ENCODE measurements at regions not wholly inside any gene's neighbourhood (a gene's known extent, or its start where the extent isn't known, plus 50 kb on each side); places are given as distances from the start of the nearest gene placed in this dataset.
A peak's percentile ranks its signal among the peaks of the same experiment; 100 is the strongest.

GRCh38 chr4:27668001-27668400, 807.4 kb downstream of the STIM2 start:
- H3K27ac Mint-ChIP-seq (ENCODE audit: unreplicated experiment) = no peak overlapping the region

DNA sequence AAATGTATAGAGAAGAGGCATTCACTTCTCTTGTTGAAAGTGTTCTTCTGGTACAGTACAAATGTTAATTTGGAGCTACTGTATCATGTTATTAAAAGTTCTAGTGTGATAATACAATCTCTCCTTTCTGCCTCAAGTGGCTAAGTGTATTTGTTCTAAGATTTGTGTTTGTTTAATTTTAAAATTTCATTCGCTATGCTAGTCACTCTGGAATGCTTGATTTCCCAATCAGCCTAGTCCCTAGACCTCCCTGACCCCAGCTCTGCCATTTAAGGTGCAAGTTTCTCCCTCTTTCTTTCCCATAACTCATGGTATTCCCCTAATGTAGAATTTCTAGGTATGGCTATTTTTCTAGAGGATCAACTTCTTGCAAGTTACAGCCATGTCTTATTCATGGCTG, 817.4 kb downstream of the STIM2 start:
- H3K36me3 Mint-ChIP-seq (ENCODE audit: unreplicated experiment) = no peaks in the 10 kb centered on the region
- peaks cover 7% of the 10 kb centered on the region for H3K27me3 Mint-ChIP-seq (ENCODE audit: unreplicated experiment)
- TF ChIP-seq, protein P1, sequence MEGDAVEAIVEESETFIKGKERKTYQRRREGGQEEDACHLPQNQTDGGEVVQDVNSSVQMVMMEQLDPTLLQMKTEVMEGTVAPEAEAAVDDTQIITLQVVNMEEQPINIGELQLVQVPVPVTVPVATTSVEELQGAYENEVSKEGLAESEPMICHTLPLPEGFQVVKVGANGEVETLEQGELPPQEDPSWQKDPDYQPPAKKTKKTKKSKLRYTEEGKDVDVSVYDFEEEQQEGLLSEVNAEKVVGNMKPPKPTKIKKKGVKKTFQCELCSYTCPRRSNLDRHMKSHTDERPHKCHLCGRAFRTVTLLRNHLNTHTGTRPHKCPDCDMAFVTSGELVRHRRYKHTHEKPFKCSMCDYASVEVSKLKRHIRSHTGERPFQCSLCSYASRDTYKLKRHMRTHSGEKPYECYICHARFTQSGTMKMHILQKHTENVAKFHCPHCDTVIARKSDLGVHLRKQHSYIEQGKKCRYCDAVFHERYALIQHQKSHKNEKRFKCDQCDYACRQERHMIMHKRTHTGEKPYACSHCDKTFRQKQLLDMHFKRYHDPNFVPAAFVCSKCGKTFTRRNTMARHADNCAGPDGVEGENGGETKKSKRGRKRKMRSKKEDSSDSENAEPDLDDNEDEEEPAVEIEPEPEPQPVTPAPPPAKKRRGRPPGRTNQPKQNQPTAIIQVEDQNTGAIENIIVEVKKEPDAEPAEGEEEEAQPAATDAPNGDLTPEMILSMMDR (IDR thresholded peaks at IDR 0.05) = no peak
- no peak for DNase-seq (ENCODE audit: extremely low spot score, unreplicated experiment)
- H3K27ac Mint-ChIP-seq (ENCODE audit: unreplicated experiment) = no peak overlapping the region
- no peaks in the 10 kb centered on the region for H3K4me1 Mint-ChIP-seq (ENCODE audit: unreplicated experiment)
- H3K4me3 Mint-ChIP-seq (ENCODE audit: unreplicated experiment) = no peak overlapping the region
- H3K9me3 Mint-ChIP-seq (ENCODE audit: unreplicated experiment) = no peaks in the 10 kb centered on the region

More at GRCh38 chr4:27668001-27668400, 807.4 kb downstream of the STIM2 start:
- no peak for DNase-seq (ENCODE audit: extremely low spot score, unreplicated experiment)
- H3K4me3 Mint-ChIP-seq (ENCODE audit: unreplicated experiment) = no peak overlapping the region
- no peaks in the 10 kb centered on the region for H3K9me3 Mint-ChIP-seq (ENCODE audit: unreplicated experiment)
- no peaks in the 10 kb centered on the region for H3K4me1 Mint-ChIP-seq (ENCODE audit: unreplicated experiment)
- H3K36me3 Mint-ChIP-seq (ENCODE audit: unreplicated experiment) = no peaks in the 10 kb centered on the region
- H3K27me3 Mint-ChIP-seq (ENCODE audit: unreplicated experiment) = no peaks in the 10 kb centered on the region
- TF ChIP-seq, protein P1 (IDR thresholded peaks at IDR 0.05) = no peak

- H3K27me3 Mint-ChIP-seq (ENCODE audit: unreplicated experiment) = peaks cover 43% of the 10 kb centered on the region
Measured at GRCh38 chr4:27684610-27685011, 824.0 kb downstream of the STIM2 start.

GRCh38 chr4:27685091-27685490, 824.5 kb downstream of the STIM2 start:
- Mint-ChIP-seq H3K27me3 (ENCODE audit: unreplicated experiment) (peaks cover 48% of the 10 kb centered on the region), H3K36me3 (ENCODE audit: unreplicated experiment) (no peaks in the 10 kb centered on the region), H3K9me3 (ENCODE audit: unreplicated experiment) (no peaks in the 10 kb centered on the region), H3K4me1 (ENCODE audit: unreplicated experiment) (no peaks in the 10 kb centered on the region), H3K27ac (ENCODE audit: unreplicated experiment) (no peak overlapping the region), H3K4me3 (ENCODE audit: unreplicated experiment) (no peak overlapping the region)
- no peak for DNase-seq (ENCODE audit: extremely low spot score, unreplicated experiment)
- TF ChIP-seq, protein P1 (IDR thresholded peaks at IDR 0.05) = no peak

More at GRCh38 chr4:27684610-27685011, 824.0 kb downstream of the STIM2 start:
- H3K9me3 Mint-ChIP-seq (ENCODE audit: unreplicated experiment) = no peaks in the 10 kb centered on the region
- no peak overlapping the region for H3K4me3 Mint-ChIP-seq (ENCODE audit: unreplicated experiment)
- TF ChIP-seq, protein P1 (IDR thresholded peaks at IDR 0.05) = peak; percentile 96
- no peak overlapping the region for H3K27ac Mint-ChIP-seq (ENCODE audit: unreplicated experiment)
- no peak for DNase-seq (ENCODE audit: extremely low spot score, unreplicated experiment)
- no peaks in the 10 kb centered on the region for H3K4me1 Mint-ChIP-seq (ENCODE audit: unreplicated experiment)
- no peaks in the 10 kb centered on the region for H3K36me3 Mint-ChIP-seq (ENCODE audit: unreplicated experiment)

DNA sequence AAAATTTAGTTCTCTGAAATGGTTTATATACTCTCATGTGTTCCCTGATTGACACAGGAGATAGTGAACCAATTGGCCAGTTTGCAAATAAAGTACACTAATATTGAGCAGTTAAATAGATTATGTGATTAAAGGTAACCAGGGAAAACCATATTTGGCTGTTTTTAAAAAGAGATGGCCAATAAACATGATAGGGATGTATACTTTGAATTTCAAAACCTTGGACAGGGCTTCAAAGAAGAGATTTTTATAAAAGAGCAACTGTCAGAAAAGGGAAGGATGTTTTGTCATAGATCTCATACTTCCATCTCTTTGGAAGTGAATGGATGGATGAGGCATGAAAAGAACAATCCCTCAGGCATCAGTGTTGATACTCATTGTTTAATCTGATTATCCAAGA, 825.3 kb downstream of the STIM2 start:
- Mint-ChIP-seq H3K27me3 (ENCODE audit: unreplicated experiment) (peaks cover 55% of the 10 kb centered on the region), H3K36me3 (ENCODE audit: unreplicated experiment) (no peaks in the 10 kb centered on the region), H3K9me3 (ENCODE audit: unreplicated experiment) (no peaks in the 10 kb centered on the region), H3K4me1 (ENCODE audit: unreplicated experiment) (no peaks in the 10 kb centered on the region), H3K4me3 (ENCODE audit: unreplicated experiment) (no peak overlapping the region), H3K27ac (ENCODE audit: unreplicated experiment) (no peak overlapping the region)
- no peak for DNase-seq (ENCODE audit: extremely low spot score, unreplicated experiment)
- TF ChIP-seq, protein P1 (IDR thresholded peaks at IDR 0.05) = no peak

Measured in osteocyte (in vitro differentiated cells).